HCT116 (cell line): ENCODE measurements at regions not wholly inside any gene's neighbourhood (a gene's known extent, or its start where the extent isn't known, plus 50 kb on each side); places are given as distances from the start of the nearest gene placed in this dataset.

Source experiments
- ATF3 ChIP-seq: IDR thresholded peaks from 2 replicates; pipeline ENCODE4 v1.6.1; 2012
- CTCF ChIP-seq, 3 experiments: fragments of 200-600 bp in 1 of 3; sonication (generic) in 1 of 3; IDR thresholded peaks in 2 of 3; conservative IDR thresholded peaks in 1 of 3; 2 replicates each; pipeline ENCODE4 v1.5.1; 2012 to 2017; ENCODE audit warnings: low read depth in 2 of 3, low read length in 2 of 3, antibody characterized with exemption in 1 of 3, borderline replicate concordance in 1 of 3, control low read depth in 1 of 3, mild to moderate bottlenecking in 1 of 3, mixed read lengths in 1 of 3, mixed run types in 1 of 3, moderate library complexity in 1 of 3; ENCODE audit not compliant: insufficient read depth in 1 of 3
- ELF1 ChIP-seq: IDR thresholded peaks from 2 replicates; pipeline ENCODE4 v1.6.1; 2012; ENCODE audit warnings: low read depth, borderline replicate concordance
- EZH2 ChIP-seq: fragments of 200-600 bp; sonication (generic); IDR thresholded peaks from 2 replicates; pipeline ENCODE4 v1.6.1; 2017; ENCODE audit warnings: antibody characterized with exemption, mixed run types
- EZH2phosphoT487 ChIP-seq: fragments of 200-600 bp; IDR thresholded peaks from 2 replicates; pipeline ENCODE4 v1.6.1; 2018; ENCODE audit warnings: antibody characterized with exemption, borderline replicate concordance
- POLR2A ChIP-seq: IDR thresholded peaks from 2 replicates; pipeline ENCODE4 v1.7.0; 2011; ENCODE audit warnings: borderline replicate concordance; ENCODE audit not compliant: insufficient read depth, insufficient read length; ENCODE audit errors: extremely low read depth
- POLR2AphosphoS5 ChIP-seq: IDR thresholded peaks from 2 replicates; pipeline ENCODE4 v1.6.1; 2011; ENCODE audit warnings: mild to moderate bottlenecking, low read depth, low read length, moderate library complexity
- SIN3A ChIP-seq: IDR thresholded peaks from 2 replicates; pipeline ENCODE4 v1.6.1; 2012; ENCODE audit warnings: low read depth
- SRF ChIP-seq: IDR thresholded peaks from 2 replicates; pipeline ENCODE4 v1.6.1; 2012; ENCODE audit warnings: low read depth
- YY1 ChIP-seq: IDR thresholded peaks from 2 replicates; pipeline ENCODE4 v1.6.1; 2011; ENCODE audit warnings: low read length, low read depth, moderate library complexity, mild to moderate bottlenecking; ENCODE audit not compliant: insufficient replicate concordance; ENCODE audit errors: extremely low read depth
- TF ChIP-seq, protein P1 (sequence below): IDR thresholded peaks from 2 replicates; pipeline ENCODE4 v1.6.1; 2012

DNA sequence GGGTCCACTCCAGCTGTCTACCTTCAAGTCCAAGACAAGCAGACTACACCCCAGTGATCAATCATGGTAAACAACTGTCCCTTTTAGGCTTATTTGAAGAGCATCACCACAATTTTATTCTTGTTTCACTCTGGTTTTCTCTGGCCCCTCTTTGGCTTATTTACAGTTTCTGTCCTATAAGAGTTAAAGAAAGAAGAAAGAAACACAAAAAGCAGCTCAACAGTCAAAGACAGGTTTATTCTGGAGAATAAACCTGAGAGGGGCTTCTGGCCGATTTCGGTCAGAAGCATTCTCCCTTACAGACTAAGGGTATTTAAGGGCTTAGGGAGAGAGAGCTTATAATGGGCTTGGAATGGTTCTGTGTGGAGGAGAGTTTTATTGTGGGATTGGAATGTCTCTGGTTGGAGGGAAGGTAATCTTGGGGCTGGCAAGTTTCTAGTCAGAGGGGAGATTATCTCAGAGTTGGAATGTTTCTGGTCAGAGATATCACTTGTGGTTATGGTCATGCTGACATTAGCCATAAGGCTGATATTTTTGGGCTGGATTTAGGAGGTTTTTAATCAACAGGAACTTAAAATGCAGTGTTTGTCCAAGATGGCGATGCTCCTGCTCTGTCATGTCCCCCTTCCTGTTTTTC, 161.0 kb downstream of the URB2 start:
- TF ChIP-seq EZH2phosphoT487 (no peak), CTCF (IDR thresholded peaks at IDR 0.05 in 2 of 3, conservative IDR thresholded peaks at IDR 0.05 in 1 of 3; ENCODE audit: borderline replicate concordance in 1 of 3, insufficient read depth in 1 of 3, low read depth in 2 of 3, low read length in 2 of 3) (no peak), SRF (no peak), EZH2 (no peak), ELF1 (no peak), YY1 (no peak), POLR2A (no peak), POLR2AphosphoS5 (no peak), SIN3A (no peak), ATF3 (no peak)
- TF ChIP-seq, protein P1, sequence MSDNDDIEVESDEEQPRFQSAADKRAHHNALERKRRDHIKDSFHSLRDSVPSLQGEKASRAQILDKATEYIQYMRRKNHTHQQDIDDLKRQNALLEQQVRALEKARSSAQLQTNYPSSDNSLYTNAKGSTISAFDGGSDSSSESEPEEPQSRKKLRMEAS = no peak
